ENCODE measurements at regions not wholly inside any gene's neighbourhood (a gene's known extent, or its start where the extent isn't known, plus 50 kb on each side); places are given as distances from the start of the nearest gene placed in this dataset.

DNA sequence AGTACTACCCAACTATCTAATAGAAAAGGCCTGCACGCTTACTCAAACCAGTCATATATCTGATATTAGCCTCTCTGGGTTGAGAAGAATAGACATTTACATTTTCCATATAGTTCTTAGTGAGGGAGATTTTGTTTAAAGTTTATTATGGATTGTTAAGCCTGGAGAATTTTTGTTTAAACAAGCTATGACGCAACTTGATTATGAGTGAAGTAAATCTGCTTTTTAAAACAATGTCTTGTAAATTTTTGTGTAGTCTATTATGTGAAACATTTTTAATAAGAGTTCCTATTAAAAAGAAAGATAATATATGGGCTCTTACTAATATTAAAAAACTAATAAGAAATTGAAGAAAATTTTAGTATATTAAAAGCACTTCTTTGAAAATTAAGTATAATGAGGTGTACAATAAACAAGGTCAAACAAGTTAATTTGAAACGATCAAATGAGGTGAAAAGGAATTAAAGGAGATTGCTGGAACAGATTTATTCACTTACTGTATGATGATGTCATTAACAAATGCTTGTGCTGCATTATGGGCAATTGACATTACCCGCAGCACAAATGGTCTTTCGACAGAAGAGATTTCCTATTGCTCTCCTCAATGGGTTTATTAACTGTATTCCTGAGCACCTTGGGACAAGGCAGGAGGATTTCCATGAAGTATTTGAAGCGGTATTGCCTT is 229.2 kb upstream of the SMIM21 start:
- TF ChIP-seq POLR2A (IDR thresholded peaks at IDR 0.05) (no peak), CTCF (IDR thresholded peaks at IDR 0.05) (no peak)
